K562 (cell line): ENCODE measurements at regions not wholly inside any gene's neighbourhood (a gene's known extent, or its start where the extent isn't known, plus 50 kb on each side); places are given as distances from the start of the nearest gene placed in this dataset.

ENCODE experiments used
- ATAC-seq: fragments of 200-7000 bp; cut with Tn5 transposase; 3 replicates; pipeline ENCODE4 v1.9.1; 2020; ENCODE audit warnings: moderate library complexity
- BruUV-seq: library from RNA; stranded (reverse); fragments of 400-500 nt; replicated peaks from 2 replicates; lab custom pipeline; 2021; lab: Mats Ljungman, UMichigan
- CTCF ChIA-PET: fragments of 300-600 bp; formaldehyde crosslinking; extraction: SDS; loops from one replicate; lab custom pipeline; 2021; ENCODE audit warnings: low intra/inter-chr PET ratio; lab: Yijun Ruan, JAX
- POLR2A ChIA-PET: fragments of 300-600, 350-650 bp; sonication (Branson Sonifier 250); formaldehyde crosslinking; extraction: SDS; loops from one replicate; lab custom pipeline; 2021; ENCODE audit warnings: antibody characterized with exemption, inconsistent platforms; lab: Yijun Ruan, JAX
- DNase-seq, 4 experiments: peaks; one replicate each; pipeline versions ENCODE4 v3.0.0 to v3.0.0-alpha.2; 2011 to 2018; ENCODE audit warnings: low spot score in 3 of 4, mixed read lengths in 3 of 4; ENCODE audit errors: extremely low read depth in 1 of 4
- FAIRE-seq: peaks from 2 replicates; lab custom pipeline; 2011; peaks lifted over from hg19 to GRCh38; lab: Jason Lieb, UNC
- H2AFZ ChIP-seq: 2 replicates; pipeline ENCODE4 v1.6.0; 2011; ENCODE audit warnings: low read depth, low read length, control low read depth, inconsistent platforms
- H3K27ac ChIP-seq: fragments of 200-600 bp; 3 replicates; pipeline ENCODE4 v1.8.0; 2011; ENCODE audit warnings: low read depth, mild to moderate bottlenecking, control low read depth, inconsistent platforms, low read length, moderate library complexity, mixed read lengths; ENCODE audit errors: extremely low read depth
- H3K27me3 ChIP-seq, 2 experiments: fragments of 300-600 bp in 1 of 2; 2 replicates in 1 of 2; 3 replicates in 1 of 2; pipeline versions ENCODE4 v1.6.0 to v1.8.0; 2011; ENCODE audit warnings: inconsistent platforms in 2 of 2, low read length in 2 of 2, mild to moderate bottlenecking in 1 of 2, mixed read lengths in 1 of 2, moderate library complexity in 1 of 2; ENCODE audit not compliant: control insufficient read depth in 2 of 2, insufficient read depth in 2 of 2
- H3K36me3 ChIP-seq: fragments of 300-600 bp; 3 replicates; pipeline ENCODE4 v1.8.0; 2011; ENCODE audit warnings: mild to moderate bottlenecking, low read length, inconsistent platforms; ENCODE audit not compliant: control insufficient read depth, insufficient read depth
- H3K4me1 ChIP-seq, 2 experiments: fragments of 200-600 bp in 1 of 2; replicated peaks in 1 of 2; 2 replicates in 1 of 2; 3 replicates in 1 of 2; pipeline versions ENCODE4 v1.5.1 to v1.8.0; 2011; ENCODE audit warnings: inconsistent platforms in 2 of 2, low read length in 2 of 2, mild to moderate bottlenecking in 1 of 2, mixed read lengths in 1 of 2, moderate library complexity in 1 of 2; ENCODE audit not compliant: control insufficient read depth in 2 of 2, insufficient read depth in 2 of 2
- H3K4me2 ChIP-seq: 2 replicates; pipeline ENCODE4 v1.6.1; 2011; ENCODE audit warnings: low read length, control low read depth, inconsistent platforms, mixed read lengths; ENCODE audit not compliant: insufficient read depth
- H3K4me3 ChIP-seq: fragments of 200-600 bp; sonication (generic), shearing (Covaris generic); 2 replicates; pipeline ENCODE4 v1.5.1; 2016; ENCODE audit warnings: control low read depth, inconsistent platforms
- H3K79me2 ChIP-seq: fragments of 200-600 bp; 3 replicates; pipeline ENCODE4 v1.8.0; 2011; ENCODE audit warnings: low read length, inconsistent platforms; ENCODE audit not compliant: control insufficient read depth, insufficient read depth
- H3K9ac ChIP-seq, 2 experiments: 2 replicates each; pipeline versions ENCODE4 v1.6.0 to v1.6.1; 2011; ENCODE audit warnings: low read depth in 2 of 2, low read length in 2 of 2, control low read depth in 1 of 2, inconsistent platforms in 1 of 2, mild to moderate bottlenecking in 1 of 2, mixed read lengths in 1 of 2; ENCODE audit not compliant: insufficient read depth in 1 of 2
- H3K9me1 ChIP-seq: one replicate; pipeline ENCODE4 v1.6.0; 2011; ENCODE audit warnings: inconsistent platforms, mild to moderate bottlenecking, low read length, moderate library complexity; ENCODE audit not compliant: control insufficient read depth, insufficient read depth
- H3K9me3 ChIP-seq: replicated peaks from 2 replicates; pipeline ENCODE4 v1.5.1; 2011; ENCODE audit warnings: low read depth, low read length, inconsistent platforms; ENCODE audit not compliant: control insufficient read depth, insufficient read depth
- H4K20me1 ChIP-seq: replicated peaks from 2 replicates; pipeline ENCODE4 v1.6.1; 2011; ENCODE audit warnings: low read length, inconsistent platforms, mixed read lengths; ENCODE audit not compliant: control insufficient read depth, insufficient read depth
- C11orf30 ChIP-seq: fragments of 450-650 bp; IDR thresholded peaks from 2 replicates; pipeline ENCODE4 v1.6.1; 2016; ENCODE audit warnings: low read depth, mild to moderate bottlenecking
- CCAR2 ChIP-seq: fragments of 200-400 bp; formaldehyde crosslinking; IDR thresholded peaks from 2 replicates; pipeline ENCODE4 v1.6.1; 2017; ENCODE audit warnings: mild to moderate bottlenecking, low read depth, low read length
- CHCHD3 ChIP-seq: fragments of 250-450 bp; sonication (Bioruptor Pico); IDR thresholded peaks from 2 replicates; pipeline ENCODE4 v2.1.2; 2022; ENCODE audit warnings: mild to moderate bottlenecking
- CXXC5 ChIP-seq: fragments of 250-450 bp; sonication (Bioruptor Pico); IDR thresholded peaks from 2 replicates; pipeline ENCODE4 v1.8.0; 2022; ENCODE audit warnings: inconsistent platforms, mild to moderate bottlenecking, moderate library complexity
- FOS ChIP-seq: IDR thresholded peaks from 3 replicates; pipeline ENCODE4 v1.6.1; 2011; ENCODE audit not compliant: insufficient read length; ENCODE audit errors: extremely low read depth
- KLF1 ChIP-seq: fragments of 450-650 bp; IDR thresholded peaks from 2 replicates; pipeline ENCODE4 v1.6.1; 2016; ENCODE audit warnings: missing genetic modification characterization, missing compliant biosample characterization
- MAZ ChIP-seq, 2 experiments: fragments of 450-650 bp in 1 of 2; sonication (generic) in 1 of 2; formaldehyde crosslinking; IDR thresholded peaks in 1 of 2; conservative IDR thresholded peaks in 1 of 2; 2 replicates each; pipeline versions ENCODE4 v1.4.0 to v1.5.0; 2020; ENCODE audit warnings: mild to moderate bottlenecking in 1 of 2, missing genetic modification reagents in 1 of 2
- MIER1 ChIP-seq: fragments of 450-650 bp; IDR thresholded peaks from 2 replicates; pipeline ENCODE4 v1.6.1; 2016; ENCODE audit warnings: antibody characterized with exemption, mild to moderate bottlenecking, low read depth
- NCOA2 ChIP-seq, 2 experiments: fragments of 450-650 bp; IDR thresholded peaks; 2 replicates each; pipeline ENCODE4 v1.6.1; 2018; ENCODE audit warnings: mild to moderate bottlenecking in 2 of 2, moderate library complexity in 1 of 2; ENCODE audit not compliant: partially characterized antibody in 2 of 2
- NONO ChIP-seq, 2 experiments: fragments of 200-400 bp in 1 of 2; fragments of 450-650 bp in 1 of 2; formaldehyde crosslinking in 1 of 2; IDR thresholded peaks; 2 replicates each; pipeline ENCODE4 v1.6.1; 2017; ENCODE audit warnings: low read depth in 2 of 2, mild to moderate bottlenecking in 2 of 2, moderate library complexity in 2 of 2, low read length in 1 of 2
- TRIM24 ChIP-seq, 2 experiments: fragments of 450-650 bp; IDR thresholded peaks; 2 replicates each; pipeline ENCODE4 v1.6.1; 2016
- TSC22D4 ChIP-seq: fragments of 450-650 bp; IDR thresholded peaks from 2 replicates; pipeline ENCODE4 v1.6.1; 2016; ENCODE audit warnings: missing genetic modification characterization, missing biosample characterization, control low read depth
- WGBS: fragments of 100-300 bp; shearing (Covaris generic); methylation state at CpG from one replicate; pipeline ENCODE4 v1.1.6; 2016; ENCODE audit warnings: low coverage, mixed read lengths; ENCODE audit not compliant: insufficient coverage; ENCODE audit errors: missing lambda C conversion rate; 5-methylcytosine and 5-hydroxymethylcytosine counted together
- in situ Hi-C: fragments of 300-500 bp; cut with MboI; formaldehyde crosslinking; loops from 4 replicates; pipeline ENCODE4 v1.15.0; 2018; ENCODE audit warnings: inconsistent platforms, mixed read lengths
- intact Hi-C: fragments of 100-400 bp; cut with micrococcal nuclease; formaldehyde crosslinking; loops from 2 replicates; pipeline ENCODE4 v1.14.2; 2022
- TF ChIP-seq, protein P1 (sequence below): fragments of 250-450 bp; sonication (Bioruptor Pico); IDR thresholded peaks from 2 replicates; pipeline ENCODE4 v1.4.0; 2020; ENCODE audit warnings: borderline replicate concordance
- TF ChIP-seq, protein P2 (sequence below), 2 experiments: fragments of 450-650 bp in 1 of 2; IDR thresholded peaks; 2 replicates each; pipeline ENCODE4 v1.6.1; 2011 to 2017; ENCODE audit warnings: low read depth in 2 of 2, antibody characterized with exemption in 1 of 2, borderline replicate concordance in 1 of 2, low read length in 1 of 2, mild to moderate bottlenecking in 1 of 2, mixed read lengths in 1 of 2; ENCODE audit not compliant: control insufficient read depth in 1 of 2
- TF ChIP-seq, protein P3 (sequence below): fragments of 250-450 bp; sonication (Bioruptor Pico); IDR thresholded peaks from 2 replicates; pipeline ENCODE4 v1.8.0; 2021; ENCODE audit warnings: mild to moderate bottlenecking, moderate library complexity
- TF ChIP-seq, protein P4 (sequence below): fragments of 450-650 bp; IDR thresholded peaks from 2 replicates; pipeline ENCODE4 v1.6.1; 2014; ENCODE audit warnings: low read depth, mild to moderate bottlenecking, moderate library complexity, borderline replicate concordance

DNA sequence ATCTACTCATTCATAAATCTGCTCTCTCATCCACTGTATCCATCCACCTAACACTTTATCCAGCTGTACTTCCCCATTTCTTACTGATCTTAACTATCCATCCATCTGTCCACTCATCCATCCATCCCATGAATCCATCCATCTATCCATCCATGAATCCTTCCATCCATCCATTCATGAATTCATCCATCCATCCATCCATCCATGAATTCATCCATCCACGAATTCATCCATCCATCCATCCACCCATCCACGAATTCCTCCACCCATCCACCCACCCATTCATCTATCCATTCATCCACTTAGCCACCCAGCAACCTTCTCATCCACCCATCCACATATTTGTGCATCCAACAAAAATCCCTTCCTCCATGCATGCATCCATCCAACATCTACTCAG lies 128.6 kb upstream of the MYL2 start:
- no peak for ATAC-seq
- H3K4me1 ChIP-seq: peaks cover 0 to 4% of the 10 kb centered on the region in 2 experiments; a peak in 2 of 5 replicates
- ChIA-PET CTCF (no interaction called here), POLR2A (no interaction called here)
- BruUV-seq: no TSS peak
- 0% methylated on average over 2 of the region's 2 CpGs for WGBS
- in situ Hi-C loops: no loop called here
- H3K27me3 ChIP-seq: peaks cover 2 to 56% of the 10 kb centered on the region in 2 experiments; a peak in 2 of 5 replicates
- DNase-seq: no peak
- no peak overlapping the region for H3K4me3 ChIP-seq
- no peak overlapping the region for H3K27ac ChIP-seq
- H3K9me1 ChIP-seq: no peaks in the 10 kb centered on the region
- H4K20me1 ChIP-seq: no peaks in the 10 kb centered on the region
- no peaks in the 10 kb centered on the region for H3K36me3 ChIP-seq
- H3K9ac ChIP-seq: no peak overlapping the region
- TF ChIP-seq TRIM24 (IDR thresholded peaks at IDR 0.05) (no peak), C11orf30 (no peak), CXXC5 (CRISPR knock-in tag) (no peak), TSC22D4 (no peak), MIER1 (no peak), MAZ (CRISPR knock-in tag; conservative IDR thresholded peaks at IDR 0.05 in 1 of 2, IDR thresholded peaks at IDR 0.05 in 1 of 2) (no peak), KLF1 (no peak), NONO (IDR thresholded peaks at IDR 0.05; ENCODE audit: low read depth in 2 of 2, low read length in 1 of 2) (no peak), FOS (no peak), NCOA2 (IDR thresholded peaks at IDR 0.05; ENCODE audit: partially characterized antibody in 2 of 2) (no peak), CCAR2 (no peak), CHCHD3 (no peak)
- TF ChIP-seq, protein P1, sequence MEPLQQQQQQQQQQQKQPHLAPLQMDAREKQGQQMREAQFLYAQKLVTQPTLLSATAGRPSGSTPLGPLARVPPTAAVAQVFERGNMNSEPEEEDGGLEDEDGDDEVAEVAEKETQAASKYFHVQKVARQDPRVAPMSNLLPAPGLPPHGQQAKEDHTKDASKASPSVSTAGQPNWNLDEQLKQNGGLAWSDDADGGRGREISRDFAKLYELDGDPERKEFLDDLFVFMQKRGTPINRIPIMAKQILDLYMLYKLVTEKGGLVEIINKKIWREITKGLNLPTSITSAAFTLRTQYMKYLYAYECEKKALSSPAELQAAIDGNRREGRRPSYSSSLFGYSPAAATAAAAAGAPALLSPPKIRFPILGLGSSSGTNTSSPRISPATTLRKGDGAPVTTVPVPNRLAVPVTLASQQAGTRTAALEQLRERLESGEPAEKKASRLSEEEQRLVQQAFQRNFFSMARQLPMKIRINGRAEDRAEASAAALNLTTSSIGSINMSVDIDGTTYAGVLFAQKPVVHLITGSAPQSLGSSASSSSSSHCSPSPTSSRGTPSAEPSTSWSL: no peak
- TF ChIP-seq, protein P2, sequence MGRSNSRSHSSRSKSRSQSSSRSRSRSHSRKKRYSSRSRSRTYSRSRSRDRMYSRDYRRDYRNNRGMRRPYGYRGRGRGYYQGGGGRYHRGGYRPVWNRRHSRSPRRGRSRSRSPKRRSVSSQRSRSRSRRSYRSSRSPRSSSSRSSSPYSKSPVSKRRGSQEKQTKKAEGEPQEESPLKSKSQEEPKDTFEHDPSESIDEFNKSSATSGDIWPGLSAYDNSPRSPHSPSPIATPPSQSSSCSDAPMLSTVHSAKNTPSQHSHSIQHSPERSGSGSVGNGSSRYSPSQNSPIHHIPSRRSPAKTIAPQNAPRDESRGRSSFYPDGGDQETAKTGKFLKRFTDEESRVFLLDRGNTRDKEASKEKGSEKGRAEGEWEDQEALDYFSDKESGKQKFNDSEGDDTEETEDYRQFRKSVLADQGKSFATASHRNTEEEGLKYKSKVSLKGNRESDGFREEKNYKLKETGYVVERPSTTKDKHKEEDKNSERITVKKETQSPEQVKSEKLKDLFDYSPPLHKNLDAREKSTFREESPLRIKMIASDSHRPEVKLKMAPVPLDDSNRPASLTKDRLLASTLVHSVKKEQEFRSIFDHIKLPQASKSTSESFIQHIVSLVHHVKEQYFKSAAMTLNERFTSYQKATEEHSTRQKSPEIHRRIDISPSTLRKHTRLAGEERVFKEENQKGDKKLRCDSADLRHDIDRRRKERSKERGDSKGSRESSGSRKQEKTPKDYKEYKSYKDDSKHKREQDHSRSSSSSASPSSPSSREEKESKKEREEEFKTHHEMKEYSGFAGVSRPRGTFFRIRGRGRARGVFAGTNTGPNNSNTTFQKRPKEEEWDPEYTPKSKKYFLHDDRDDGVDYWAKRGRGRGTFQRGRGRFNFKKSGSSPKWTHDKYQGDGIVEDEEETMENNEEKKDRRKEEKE (IDR thresholded peaks at IDR 0.05; ENCODE audit: borderline replicate concordance in 1 of 2, control insufficient read depth in 1 of 2, low read depth in 2 of 2, low read length in 1 of 2): no peak
- TF ChIP-seq, protein P3, sequence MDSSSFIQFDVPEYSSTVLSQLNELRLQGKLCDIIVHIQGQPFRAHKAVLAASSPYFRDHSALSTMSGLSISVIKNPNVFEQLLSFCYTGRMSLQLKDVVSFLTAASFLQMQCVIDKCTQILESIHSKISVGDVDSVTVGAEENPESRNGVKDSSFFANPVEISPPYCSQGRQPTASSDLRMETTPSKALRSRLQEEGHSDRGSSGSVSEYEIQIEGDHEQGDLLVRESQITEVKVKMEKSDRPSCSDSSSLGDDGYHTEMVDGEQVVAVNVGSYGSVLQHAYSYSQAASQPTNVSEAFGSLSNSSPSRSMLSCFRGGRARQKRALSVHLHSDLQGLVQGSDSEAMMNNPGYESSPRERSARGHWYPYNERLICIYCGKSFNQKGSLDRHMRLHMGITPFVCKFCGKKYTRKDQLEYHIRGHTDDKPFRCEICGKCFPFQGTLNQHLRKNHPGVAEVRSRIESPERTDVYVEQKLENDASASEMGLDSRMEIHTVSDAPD: no peak
- TF ChIP-seq, protein P4, sequence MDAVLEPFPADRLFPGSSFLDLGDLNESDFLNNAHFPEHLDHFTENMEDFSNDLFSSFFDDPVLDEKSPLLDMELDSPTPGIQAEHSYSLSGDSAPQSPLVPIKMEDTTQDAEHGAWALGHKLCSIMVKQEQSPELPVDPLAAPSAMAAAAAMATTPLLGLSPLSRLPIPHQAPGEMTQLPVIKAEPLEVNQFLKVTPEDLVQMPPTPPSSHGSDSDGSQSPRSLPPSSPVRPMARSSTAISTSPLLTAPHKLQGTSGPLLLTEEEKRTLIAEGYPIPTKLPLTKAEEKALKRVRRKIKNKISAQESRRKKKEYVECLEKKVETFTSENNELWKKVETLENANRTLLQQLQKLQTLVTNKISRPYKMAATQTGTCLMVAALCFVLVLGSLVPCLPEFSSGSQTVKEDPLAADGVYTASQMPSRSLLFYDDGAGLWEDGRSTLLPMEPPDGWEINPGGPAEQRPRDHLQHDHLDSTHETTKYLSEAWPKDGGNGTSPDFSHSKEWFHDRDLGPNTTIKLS: no peak
- no peak overlapping the region for H2AFZ ChIP-seq
- no peak for FAIRE-seq
- intact Hi-C loops: no loop called here
- H3K9me3 ChIP-seq: no peaks in the 10 kb centered on the region
- H3K79me2 ChIP-seq: no peaks in the 10 kb centered on the region
- H3K4me2 ChIP-seq: no peak overlapping the region
